Left lung (tissue), 4 donors: ENCODE measurements at regions not wholly inside any gene's neighbourhood (a gene's known extent, or its start where the extent isn't known, plus 50 kb on each side); places are given as distances from the start of the nearest gene placed in this dataset.

ENCODE experiments used
- ATAC-seq: fragments of 200-7000 bp; cut with Tn5 transposase; one replicate; pipeline ENCODE4 v1.9.1; 2020; ENCODE audit warnings: moderate library complexity
- DNase-seq, 4 donors: peaks; one replicate each; pipeline ENCODE4 v3.0.0-alpha.2; 2013 to 2020
- H3K27ac ChIP-seq, 2 donors: fragments of 200-600 bp; sonication (generic) in 1 of 2; one replicate each; pipeline versions ENCODE4 v1.5.0 to v1.8.0; 2020 to 2021
- H3K27me3 ChIP-seq, 2 donors: fragments of 200-600 bp; sonication (generic) in 1 of 2; one replicate each; pipeline versions ENCODE4 v1.5.0 to v1.8.0; 2020 to 2021
- H3K36me3 ChIP-seq, 2 donors: fragments of 200-600 bp; sonication (generic) in 1 of 2; one replicate each; pipeline versions ENCODE4 v1.5.0 to v1.8.0; 2020 to 2021
- H3K4me1 ChIP-seq, 2 donors: fragments of 200-600 bp; one replicate each; pipeline ENCODE4 v1.8.0; 2021
- H3K4me3 ChIP-seq, 2 donors: fragments of 200-600 bp; sonication (generic) in 1 of 2; one replicate each; pipeline versions ENCODE4 v1.5.0 to v1.8.0; 2020 to 2021; ENCODE audit warnings: mild to moderate bottlenecking in 1 of 2
- H3K9me3 ChIP-seq, 2 donors: fragments of 200-600 bp; sonication (generic) in 1 of 2; one replicate each; pipeline versions ENCODE4 v1.5.0 to v1.8.0; 2020 to 2021
- intact Hi-C, 2 donors: fragments of 100-400 bp; cut with DNase I; formaldehyde crosslinking; loops; one replicate each; pipeline versions ENCODE4 v1.11.2 to v1.14.2; 2022
- TF ChIP-seq, protein P1 (sequence below), 2 donors: fragments of 200-600 bp; sonication (generic) in 1 of 2; IDR thresholded peaks; one replicate each; pipeline versions ENCODE4 v1.5.0 to v1.8.0; 2021; ENCODE audit warnings: antibody characterized with exemption in 2 of 2
- donor health status: DM: no; HTN: yes; CAD: no.
- donor health status: DM: no; HTN: no; CAD: no.

- intact Hi-C loops, result no loop called here
- Histone ChIP-seq H3K27me3 (no peaks in the 10 kb centered on the region), H3K4me3 (no peak overlapping the region), H3K4me1 (no peaks in the 10 kb centered on the region), H3K9me3 (no peaks in the 10 kb centered on the region), H3K27ac (no peak overlapping the region), H3K36me3 (no peaks in the 10 kb centered on the region)
- DNase-seq (peak in 1 of 4 donors; percentile 6), ATAC-seq (peak; percentile 97)
- TF ChIP-seq, protein P1, sequence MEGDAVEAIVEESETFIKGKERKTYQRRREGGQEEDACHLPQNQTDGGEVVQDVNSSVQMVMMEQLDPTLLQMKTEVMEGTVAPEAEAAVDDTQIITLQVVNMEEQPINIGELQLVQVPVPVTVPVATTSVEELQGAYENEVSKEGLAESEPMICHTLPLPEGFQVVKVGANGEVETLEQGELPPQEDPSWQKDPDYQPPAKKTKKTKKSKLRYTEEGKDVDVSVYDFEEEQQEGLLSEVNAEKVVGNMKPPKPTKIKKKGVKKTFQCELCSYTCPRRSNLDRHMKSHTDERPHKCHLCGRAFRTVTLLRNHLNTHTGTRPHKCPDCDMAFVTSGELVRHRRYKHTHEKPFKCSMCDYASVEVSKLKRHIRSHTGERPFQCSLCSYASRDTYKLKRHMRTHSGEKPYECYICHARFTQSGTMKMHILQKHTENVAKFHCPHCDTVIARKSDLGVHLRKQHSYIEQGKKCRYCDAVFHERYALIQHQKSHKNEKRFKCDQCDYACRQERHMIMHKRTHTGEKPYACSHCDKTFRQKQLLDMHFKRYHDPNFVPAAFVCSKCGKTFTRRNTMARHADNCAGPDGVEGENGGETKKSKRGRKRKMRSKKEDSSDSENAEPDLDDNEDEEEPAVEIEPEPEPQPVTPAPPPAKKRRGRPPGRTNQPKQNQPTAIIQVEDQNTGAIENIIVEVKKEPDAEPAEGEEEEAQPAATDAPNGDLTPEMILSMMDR (IDR thresholded peaks at IDR 0.05), result no peak
Measured at GRCh38 chr6:54655162-54655561, 191.4 kb upstream of the FAM83B start.

DNA sequence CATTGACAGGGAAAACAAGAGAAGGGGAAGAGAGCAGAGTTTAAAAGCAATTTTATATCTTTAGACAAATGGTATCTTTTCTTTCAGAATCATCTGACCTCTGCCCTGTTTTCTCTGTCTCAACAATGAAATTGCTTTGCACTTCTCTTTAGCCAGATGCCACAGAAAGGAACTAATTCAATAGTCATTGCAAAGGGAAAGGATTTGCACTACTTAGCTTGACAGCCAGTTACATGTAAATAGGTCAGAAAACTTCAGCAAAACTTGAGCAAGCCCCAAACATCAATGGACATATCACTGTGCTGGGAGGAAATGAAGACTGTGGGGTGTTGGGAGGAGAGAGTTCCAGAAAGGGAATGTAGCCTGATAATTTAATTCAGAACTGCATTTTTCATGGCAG lies 181.3 kb upstream of the FAM83B start:
- Histone ChIP-seq H3K27me3 (no peaks in the 10 kb centered on the region), H3K4me1 (no peaks in the 10 kb centered on the region), H3K9me3 (peaks cover 0 to 32% of the 10 kb centered on the region in 2 donors), H3K27ac (no peak overlapping the region), H3K4me3 (no peak overlapping the region), H3K36me3 (no peaks in the 10 kb centered on the region)
- no peak for ATAC-seq
- intact Hi-C loops, result no loop called here
- TF ChIP-seq, protein P1 (IDR thresholded peaks at IDR 0.05), result no peak
- no peak for DNase-seq

DNA sequence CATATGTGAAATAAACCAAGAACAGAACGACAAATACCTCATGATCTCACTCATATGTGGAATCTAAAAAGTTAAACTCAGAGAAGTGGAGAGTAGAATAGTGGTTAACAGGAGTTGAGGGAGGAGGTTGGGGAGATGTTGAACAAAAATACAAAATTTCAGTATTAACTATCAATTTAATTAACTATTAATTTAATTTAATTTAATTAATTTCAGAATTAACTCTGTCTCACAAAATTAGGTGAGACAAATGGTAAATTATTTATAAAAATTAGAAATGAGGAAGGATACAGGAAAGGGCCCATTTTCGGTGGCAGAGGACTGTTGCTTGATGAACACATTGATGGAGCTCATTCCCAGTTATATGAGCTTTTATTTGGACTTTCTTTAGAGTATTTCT lies 166.0 kb upstream of the FAM83B start:
- Histone ChIP-seq H3K9me3 (no peaks in the 10 kb centered on the region), H3K27ac (no peak overlapping the region), H3K36me3 (no peaks in the 10 kb centered on the region), H3K4me1 (no peaks in the 10 kb centered on the region), H3K27me3 (no peaks in the 10 kb centered on the region), H3K4me3 (no peak overlapping the region)
- DNase-seq (no peak), ATAC-seq (no peak)
- intact Hi-C loops, result no loop called here
- TF ChIP-seq, protein P1 (IDR thresholded peaks at IDR 0.05), result no peak

- TF ChIP-seq, protein P1 (IDR thresholded peaks at IDR 0.05), result no peak
- Histone ChIP-seq H3K4me1 (no peaks in the 10 kb centered on the region), H3K27ac (no peak overlapping the region), H3K36me3 (no peaks in the 10 kb centered on the region), H3K27me3 (no peaks in the 10 kb centered on the region), H3K9me3 (no peaks in the 10 kb centered on the region), H3K4me3 (no peak overlapping the region)
- DNase-seq (no peak), ATAC-seq (no peak)
- intact Hi-C loops, result no loop called here
Measured at GRCh38 chr6:54681267-54681666, 165.3 kb upstream of the FAM83B start.

DNA sequence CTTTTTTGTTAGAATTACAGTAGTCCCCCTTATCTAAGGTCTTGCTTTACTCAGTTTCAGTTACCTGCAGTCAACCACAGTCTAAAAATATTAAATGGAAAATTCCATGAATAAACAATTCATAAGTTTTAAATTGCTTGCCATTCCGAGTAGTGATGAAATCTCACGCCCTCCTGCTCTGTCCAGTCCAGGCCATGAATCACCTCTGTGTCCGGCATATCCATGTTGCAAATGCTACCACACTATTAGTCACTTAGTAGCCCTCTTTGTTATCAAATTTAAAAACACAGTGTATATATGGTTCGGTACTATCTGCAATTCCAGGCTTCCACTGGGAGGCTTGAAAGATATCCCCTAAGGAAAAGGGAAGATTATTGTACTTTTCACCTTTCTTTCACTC lies 164.6 kb upstream of the FAM83B start:
- no peak for ATAC-seq
- H3K27ac ChIP-seq, result no peak overlapping the region
- no peaks in the 10 kb centered on the region for H3K4me1 ChIP-seq
- H3K4me3 ChIP-seq, result no peak overlapping the region
- H3K9me3 ChIP-seq, result no peaks in the 10 kb centered on the region
- DNase-seq, result no peak
- H3K36me3 ChIP-seq, result no peaks in the 10 kb centered on the region
- no peaks in the 10 kb centered on the region for H3K27me3 ChIP-seq
- intact Hi-C loops, result no loop called here
- TF ChIP-seq, protein P1 (IDR thresholded peaks at IDR 0.05), result no peak
